ENCODE measurements at regions not wholly inside any gene's neighbourhood (a gene's known extent, or its start where the extent isn't known, plus 50 kb on each side); places are given as distances from the start of the nearest gene placed in this dataset.

GRCh38 chr3:181932039-181932438, 220.3 kb downstream of the SOX2 start:
- TF ChIP-seq EZH2phosphoT487 (IDR thresholded peaks at IDR 0.05; ENCODE audit: borderline replicate concordance, low read length) (no peak), CTCF (IDR thresholded peaks at IDR 0.05; ENCODE audit: low read depth, low read length, poor library complexity, severe bottlenecking) (no peak)
